ENCODE measurements at regions not wholly inside any gene's neighbourhood (a gene's known extent, or its start where the extent isn't known, plus 50 kb on each side); places are given as distances from the start of the nearest gene placed in this dataset.

DNA sequence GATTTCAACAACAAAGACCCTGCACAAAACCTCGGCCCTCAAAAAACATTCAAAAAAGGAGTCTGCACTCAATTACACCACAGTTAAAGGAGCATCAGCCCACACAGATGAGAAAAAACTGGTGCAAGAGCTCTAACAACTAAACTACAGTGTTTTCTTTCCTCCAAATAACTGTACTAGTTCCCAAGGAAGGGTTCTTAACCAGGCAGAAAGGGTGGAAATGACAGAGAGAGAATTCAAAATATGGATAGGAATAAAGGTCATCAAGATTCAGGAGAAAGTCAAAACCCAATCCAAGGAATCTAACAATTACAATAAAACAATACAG, 176.4 kb upstream of the TRPC4 start:
- TF ChIP-seq POLR2A (IDR thresholded peaks at IDR 0.05) = no peak
- TF ChIP-seq, protein P1, sequence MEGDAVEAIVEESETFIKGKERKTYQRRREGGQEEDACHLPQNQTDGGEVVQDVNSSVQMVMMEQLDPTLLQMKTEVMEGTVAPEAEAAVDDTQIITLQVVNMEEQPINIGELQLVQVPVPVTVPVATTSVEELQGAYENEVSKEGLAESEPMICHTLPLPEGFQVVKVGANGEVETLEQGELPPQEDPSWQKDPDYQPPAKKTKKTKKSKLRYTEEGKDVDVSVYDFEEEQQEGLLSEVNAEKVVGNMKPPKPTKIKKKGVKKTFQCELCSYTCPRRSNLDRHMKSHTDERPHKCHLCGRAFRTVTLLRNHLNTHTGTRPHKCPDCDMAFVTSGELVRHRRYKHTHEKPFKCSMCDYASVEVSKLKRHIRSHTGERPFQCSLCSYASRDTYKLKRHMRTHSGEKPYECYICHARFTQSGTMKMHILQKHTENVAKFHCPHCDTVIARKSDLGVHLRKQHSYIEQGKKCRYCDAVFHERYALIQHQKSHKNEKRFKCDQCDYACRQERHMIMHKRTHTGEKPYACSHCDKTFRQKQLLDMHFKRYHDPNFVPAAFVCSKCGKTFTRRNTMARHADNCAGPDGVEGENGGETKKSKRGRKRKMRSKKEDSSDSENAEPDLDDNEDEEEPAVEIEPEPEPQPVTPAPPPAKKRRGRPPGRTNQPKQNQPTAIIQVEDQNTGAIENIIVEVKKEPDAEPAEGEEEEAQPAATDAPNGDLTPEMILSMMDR (IDR thresholded peaks at IDR 0.05) = no peak
